Upper lobe of left lung (tissue), 6 donors: ENCODE measurements at regions not wholly inside any gene's neighbourhood (a gene's known extent, or its start where the extent isn't known, plus 50 kb on each side); places are given as distances from the start of the nearest gene placed in this dataset.

ENCODE experiments used
- ATAC-seq, 2 donors: fragments of 200-7000 bp; cut with Tn5 transposase; one replicate each; pipeline ENCODE4 v1.9.1; 2022; ENCODE audit warnings: mild to moderate bottlenecking in 2 of 2, moderate library complexity in 2 of 2; ENCODE audit not compliant: low FRiP score in 2 of 2
- DNase-seq, 2 donors: peaks; one replicate each; pipeline ENCODE4 v3.0.0-alpha.2; 2019 to 2020
- H3K27ac ChIP-seq, 4 donors: fragments of 200-600 bp; sonication (generic); one replicate each; pipeline ENCODE4 v1.5.1; 2016 to 2019
- H3K27me3 ChIP-seq, 4 donors: fragments of 200-600 bp; sonication (generic); one replicate each; pipeline ENCODE4 v1.5.1; 2017 to 2019
- H3K36me3 ChIP-seq, 4 donors: fragments of 200-600 bp; sonication (generic); one replicate each; pipeline ENCODE4 v1.5.1; 2016 to 2019
- H3K4me1 ChIP-seq, 4 donors: fragments of 200-600 bp; sonication (generic); one replicate each; pipeline ENCODE4 v1.5.1; 2018 to 2019
- H3K4me3 ChIP-seq, 4 donors: fragments of 200-600 bp; sonication (generic); one replicate each; pipeline ENCODE4 v1.5.1; 2017 to 2019; ENCODE audit warnings: mild to moderate bottlenecking in 2 of 4, moderate library complexity in 1 of 4
- H3K9me3 ChIP-seq, 4 donors: fragments of 200-600 bp; sonication (generic); one replicate each; pipeline ENCODE4 v1.5.1; 2018 to 2019
- EP300 ChIP-seq, 4 donors: sonication (generic); formaldehyde crosslinking; IDR thresholded peaks; one replicate each; pipeline ENCODE4 v1.5.1; 2017; ENCODE audit warnings: antibody characterized with exemption in 4 of 4, control low read depth in 2 of 4
- POLR2A ChIP-seq, 4 donors: fragments of 450-650 bp; IDR thresholded peaks; one replicate each; pipeline ENCODE4 v1.5.1; 2016 to 2017; ENCODE audit warnings: antibody characterized with exemption in 4 of 4, mild to moderate bottlenecking in 2 of 4
- POLR2AphosphoS5 ChIP-seq, 2 donors: sonication (generic); formaldehyde crosslinking; IDR thresholded peaks; one replicate each; pipeline ENCODE4 v1.5.1; 2017; ENCODE audit warnings: antibody characterized with exemption in 2 of 2
- WGBS, 2 donors: methylation state at CpG; one replicate each; pipeline ENCODE4 v1.1.5; 2017 to 2018; 5-methylcytosine and 5-hydroxymethylcytosine counted together
- TF ChIP-seq, protein P1 (sequence below), 6 experiments: fragments of 450-650 bp in 4 of 6; fragments of 200-600 bp in 2 of 6; sonication (generic) in 2 of 6; IDR thresholded peaks; one replicate each; pipeline ENCODE4 v1.5.1; 2016 to 2019; ENCODE audit warnings: antibody characterized with exemption in 6 of 6
- donor health status: DM: no; HTN: no; CAD: no; lungs with moderate emphysema.
- donor health status: DM: no; HTN: yes; CAD: no; lungs with severe emphysema.

DNA sequence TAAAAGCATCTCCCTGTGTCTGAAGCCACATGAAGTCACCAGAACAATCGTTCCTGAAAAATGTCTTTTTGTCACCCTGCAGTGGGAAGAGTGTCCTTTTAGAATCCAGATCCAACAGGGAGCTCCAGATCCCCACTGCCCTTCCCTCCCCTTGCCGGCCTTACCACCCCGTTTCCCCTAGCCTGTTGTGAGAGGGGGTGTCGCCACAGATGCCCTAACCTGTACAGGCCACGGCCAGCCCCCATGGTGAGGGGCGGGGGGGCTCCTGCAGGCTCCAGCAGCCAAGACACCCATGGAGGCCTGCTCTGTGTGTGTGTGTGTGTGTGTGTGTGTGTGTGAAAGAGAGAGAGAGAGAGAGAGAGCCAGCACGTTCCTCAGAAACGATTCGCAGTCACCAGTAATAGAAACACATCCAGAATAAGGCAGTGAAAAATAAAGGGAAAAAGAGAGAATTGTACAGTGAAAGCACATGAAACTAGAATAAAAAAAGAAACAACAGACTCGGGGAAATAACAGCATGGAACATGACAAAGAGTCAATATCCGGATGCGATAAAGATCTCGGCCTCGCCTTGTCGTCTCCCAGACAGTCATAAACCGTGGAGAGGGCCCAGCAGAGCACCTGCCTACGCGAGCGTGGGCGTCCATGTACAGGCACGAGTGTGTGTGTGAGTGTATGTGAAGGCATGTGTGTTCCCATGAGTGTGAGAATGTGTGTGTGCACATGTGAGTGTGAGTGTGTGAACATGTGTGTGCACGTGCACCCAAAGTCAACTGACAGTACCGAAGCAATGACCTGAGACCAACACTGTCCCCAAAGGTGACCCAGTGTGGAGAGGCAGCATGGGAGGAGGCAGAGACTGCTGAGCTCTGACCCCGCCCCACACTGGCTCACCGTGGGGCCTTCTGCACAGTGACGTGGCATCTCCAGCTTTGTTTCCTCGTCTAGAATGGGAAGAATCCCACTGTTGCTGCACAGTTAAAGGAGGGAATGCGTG lies 303.8 kb downstream of the NPHP4 start:
- Histone ChIP-seq H3K36me3 (no peaks in the 10 kb centered on the region), H3K9me3 (no peaks in the 10 kb centered on the region), H3K27me3 (peaks cover 0 to 5% (median 0%) of the 10 kb centered on the region in 4 donors), H3K4me1 (no peaks in the 10 kb centered on the region), H3K4me3 (no peak overlapping the region), H3K27ac (no peak overlapping the region)
- DNase-seq (peak in 1 of 2 donors; percentile 51), ATAC-seq (no peak)
- TF ChIP-seq POLR2A (IDR thresholded peaks at IDR 0.05): no peak
- TF ChIP-seq EP300 (IDR thresholded peaks at IDR 0.05): no peak
- TF ChIP-seq, protein P1, sequence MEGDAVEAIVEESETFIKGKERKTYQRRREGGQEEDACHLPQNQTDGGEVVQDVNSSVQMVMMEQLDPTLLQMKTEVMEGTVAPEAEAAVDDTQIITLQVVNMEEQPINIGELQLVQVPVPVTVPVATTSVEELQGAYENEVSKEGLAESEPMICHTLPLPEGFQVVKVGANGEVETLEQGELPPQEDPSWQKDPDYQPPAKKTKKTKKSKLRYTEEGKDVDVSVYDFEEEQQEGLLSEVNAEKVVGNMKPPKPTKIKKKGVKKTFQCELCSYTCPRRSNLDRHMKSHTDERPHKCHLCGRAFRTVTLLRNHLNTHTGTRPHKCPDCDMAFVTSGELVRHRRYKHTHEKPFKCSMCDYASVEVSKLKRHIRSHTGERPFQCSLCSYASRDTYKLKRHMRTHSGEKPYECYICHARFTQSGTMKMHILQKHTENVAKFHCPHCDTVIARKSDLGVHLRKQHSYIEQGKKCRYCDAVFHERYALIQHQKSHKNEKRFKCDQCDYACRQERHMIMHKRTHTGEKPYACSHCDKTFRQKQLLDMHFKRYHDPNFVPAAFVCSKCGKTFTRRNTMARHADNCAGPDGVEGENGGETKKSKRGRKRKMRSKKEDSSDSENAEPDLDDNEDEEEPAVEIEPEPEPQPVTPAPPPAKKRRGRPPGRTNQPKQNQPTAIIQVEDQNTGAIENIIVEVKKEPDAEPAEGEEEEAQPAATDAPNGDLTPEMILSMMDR (IDR thresholded peaks at IDR 0.05): no peak
- TF ChIP-seq POLR2AphosphoS5 (IDR thresholded peaks at IDR 0.05): no peak
- 70 to 77% methylated on average over 28 of the region's 28 CpGs for whole genome bisulfite sequencing, 2 donors

- no peaks in the 10 kb centered on the region for H3K4me1 ChIP-seq
- 78 to 88% methylated on average over 11 to 12 of the region's 12 CpGs for WGBS, 2 donors
- DNase-seq: no peak
- no peaks in the 10 kb centered on the region for H3K36me3 ChIP-seq
- H3K4me3 ChIP-seq: no peak overlapping the region
- ATAC-seq: no peak
- peaks cover 0 to 5% (median 0%) of the 10 kb centered on the region in 4 donors for H3K27me3 ChIP-seq
- TF ChIP-seq POLR2AphosphoS5 (IDR thresholded peaks at IDR 0.05): no peak
- TF ChIP-seq POLR2A (IDR thresholded peaks at IDR 0.05): no peak
- H3K9me3 ChIP-seq: no peaks in the 10 kb centered on the region
- H3K27ac ChIP-seq: no peak overlapping the region
Measured at GRCh38 chr1:5686925-5687706, 305.1 kb downstream of the NPHP4 start.

DNA sequence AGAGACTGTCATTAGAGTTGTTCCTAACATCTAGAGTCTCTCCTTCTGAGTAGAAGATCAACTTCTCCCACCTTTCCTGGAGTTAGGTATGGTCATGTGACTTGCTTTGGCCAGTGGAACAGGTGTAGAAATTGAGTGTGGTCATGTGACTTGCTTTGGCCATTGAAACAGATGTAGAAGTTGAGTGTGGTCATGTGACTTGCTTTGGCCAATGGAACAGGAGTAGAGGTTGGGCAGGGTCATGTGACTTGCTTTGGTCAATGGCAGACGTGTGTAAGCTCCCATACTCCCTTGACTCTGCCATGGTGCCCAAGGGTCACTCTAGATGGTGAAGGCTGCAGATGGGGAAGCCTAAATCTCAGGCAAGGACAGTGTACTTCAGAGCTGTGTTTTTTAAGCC lies 306.0 kb downstream of the NPHP4 start:
- Histone ChIP-seq H3K4me3 (no peak overlapping the region), H3K9me3 (no peaks in the 10 kb centered on the region), H3K4me1 (no peaks in the 10 kb centered on the region), H3K27me3 (peaks cover 0 to 5% (median 0%) of the 10 kb centered on the region in 4 donors), H3K27ac (no peak overlapping the region), H3K36me3 (no peaks in the 10 kb centered on the region)
- 71 to 92% methylated on average over 1 of the region's 1 CpG for WGBS, 2 donors
- no peak for TF ChIP-seq EP300 (IDR thresholded peaks at IDR 0.05)
- TF ChIP-seq, protein P1 (IDR thresholded peaks at IDR 0.05): no peak
- no peak for TF ChIP-seq POLR2A (IDR thresholded peaks at IDR 0.05)
- TF ChIP-seq POLR2AphosphoS5 (IDR thresholded peaks at IDR 0.05): no peak
- ATAC-seq (no peak), DNase-seq (no peak)

GRCh38 chr1:5685446-5686040 lies 306.7 kb downstream of the NPHP4 start:
- TF ChIP-seq POLR2A (IDR thresholded peaks at IDR 0.05) (no peak), EP300 (IDR thresholded peaks at IDR 0.05) (no peak), POLR2AphosphoS5 (IDR thresholded peaks at IDR 0.05) (no peak)
- TF ChIP-seq, protein P1 (IDR thresholded peaks at IDR 0.05): no peak
- Histone ChIP-seq H3K9me3 (no peaks in the 10 kb centered on the region), H3K4me3 (no peak overlapping the region), H3K27me3 (peaks cover 0 to 5% (median 0%) of the 10 kb centered on the region in 4 donors), H3K27ac (no peak overlapping the region), H3K36me3 (no peaks in the 10 kb centered on the region), H3K4me1 (no peaks in the 10 kb centered on the region)
- 57 to 66% methylated on average over 9 to 10 of the region's 10 CpGs for WGBS, 2 donors
- ATAC-seq (no peak), DNase-seq (no peak)

GRCh38 chr1:5684791-5685190 lies 307.4 kb downstream of the NPHP4 start:
- TF ChIP-seq EP300 (IDR thresholded peaks at IDR 0.05): no peak
- no peak for TF ChIP-seq POLR2A (IDR thresholded peaks at IDR 0.05)
- TF ChIP-seq, protein P1 (IDR thresholded peaks at IDR 0.05): no peak
- TF ChIP-seq POLR2AphosphoS5 (IDR thresholded peaks at IDR 0.05): no peak
- H3K4me3 ChIP-seq: no peak overlapping the region
- no peaks in the 10 kb centered on the region for H3K9me3 ChIP-seq
- no peaks in the 10 kb centered on the region for H3K36me3 ChIP-seq
- no peak for DNase-seq
- ATAC-seq: no peak
- 79 to 87% methylated on average over 11 of the region's 11 CpGs for WGBS, 2 donors
- no peaks in the 10 kb centered on the region for H3K4me1 ChIP-seq
- no peak overlapping the region for H3K27ac ChIP-seq
- H3K27me3 ChIP-seq: no peaks in the 10 kb centered on the region
